ENCODE measurements at regions not wholly inside any gene's neighbourhood (a gene's known extent, or its start where the extent isn't known, plus 50 kb on each side); places are given as distances from the start of the nearest gene placed in this dataset.

GRCh38 chr11:106594751-106595351 is 423.4 kb downstream of the GUCY1A2 start:
- Histone ChIP-seq H3K27me3 (ENCODE audit: insufficient read depth, low read length) (no peaks in the 10 kb centered on the region), H3K36me3 (ENCODE audit: insufficient read depth, low read length) (no peaks in the 10 kb centered on the region), H3K4me3 (ENCODE audit: low read length) (no peak overlapping the region), H3K9me3 (ENCODE audit: low read length) (no peaks in the 10 kb centered on the region), H3K4me1 (ENCODE audit: insufficient read depth, low read length) (peaks cover 3% of the 10 kb centered on the region), H2AFZ (ENCODE audit: low read depth, low read length) (no peak overlapping the region)

GRCh38 chr11:106601684-106602297 is 416.5 kb downstream of the GUCY1A2 start:
- no peaks in the 10 kb centered on the region for H3K9me3 ChIP-seq (ENCODE audit: low read length)
- H3K4me3 ChIP-seq (ENCODE audit: low read length), result no peak overlapping the region
- H2AFZ ChIP-seq (ENCODE audit: low read depth, low read length), result no peak overlapping the region
- no peaks in the 10 kb centered on the region for H3K4me1 ChIP-seq (ENCODE audit: insufficient read depth, low read length)
- no peaks in the 10 kb centered on the region for H3K27me3 ChIP-seq (ENCODE audit: insufficient read depth, low read length)
- H3K36me3 ChIP-seq (ENCODE audit: insufficient read depth, low read length), result no peaks in the 10 kb centered on the region

GRCh38 chr11:106608677-106609076 is 409.6 kb downstream of the GUCY1A2 start:
- Histone ChIP-seq H2AFZ (ENCODE audit: low read depth, low read length) (no peak overlapping the region), H3K36me3 (ENCODE audit: insufficient read depth, low read length) (no peaks in the 10 kb centered on the region), H3K4me3 (ENCODE audit: low read length) (no peak overlapping the region), H3K9me3 (ENCODE audit: low read length) (no peaks in the 10 kb centered on the region), H3K4me1 (ENCODE audit: insufficient read depth, low read length) (no peaks in the 10 kb centered on the region), H3K27me3 (ENCODE audit: insufficient read depth, low read length) (no peaks in the 10 kb centered on the region)

DNA sequence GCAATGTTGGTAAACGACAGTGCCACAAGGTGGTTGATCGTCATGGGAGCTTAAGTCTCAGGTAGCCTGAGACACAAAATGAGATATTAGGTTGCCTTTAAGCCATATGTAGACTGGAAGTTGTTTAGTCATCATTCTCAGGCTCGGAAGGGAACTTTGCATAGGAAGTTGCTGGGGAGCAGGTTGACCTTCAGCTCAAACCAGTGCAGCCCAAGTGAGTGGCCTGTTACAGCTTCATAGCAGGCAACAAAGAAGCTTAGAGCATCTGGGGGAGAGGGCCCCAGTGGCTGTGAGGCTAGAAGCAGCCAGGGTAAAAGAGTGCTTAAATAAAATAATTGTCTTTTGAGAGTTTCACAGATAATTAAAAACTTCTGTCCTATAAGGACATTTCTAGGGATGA is 404.0 kb downstream of the GUCY1A2 start:
- Histone ChIP-seq H3K4me1 (ENCODE audit: insufficient read depth, low read length) (peaks cover 2% of the 10 kb centered on the region), H3K4me3 (ENCODE audit: low read length) (no peak overlapping the region), H3K27me3 (ENCODE audit: insufficient read depth, low read length) (no peaks in the 10 kb centered on the region), H3K9me3 (ENCODE audit: low read length) (no peaks in the 10 kb centered on the region), H3K36me3 (ENCODE audit: insufficient read depth, low read length) (no peaks in the 10 kb centered on the region), H2AFZ (ENCODE audit: low read depth, low read length) (no peak overlapping the region)

DNA sequence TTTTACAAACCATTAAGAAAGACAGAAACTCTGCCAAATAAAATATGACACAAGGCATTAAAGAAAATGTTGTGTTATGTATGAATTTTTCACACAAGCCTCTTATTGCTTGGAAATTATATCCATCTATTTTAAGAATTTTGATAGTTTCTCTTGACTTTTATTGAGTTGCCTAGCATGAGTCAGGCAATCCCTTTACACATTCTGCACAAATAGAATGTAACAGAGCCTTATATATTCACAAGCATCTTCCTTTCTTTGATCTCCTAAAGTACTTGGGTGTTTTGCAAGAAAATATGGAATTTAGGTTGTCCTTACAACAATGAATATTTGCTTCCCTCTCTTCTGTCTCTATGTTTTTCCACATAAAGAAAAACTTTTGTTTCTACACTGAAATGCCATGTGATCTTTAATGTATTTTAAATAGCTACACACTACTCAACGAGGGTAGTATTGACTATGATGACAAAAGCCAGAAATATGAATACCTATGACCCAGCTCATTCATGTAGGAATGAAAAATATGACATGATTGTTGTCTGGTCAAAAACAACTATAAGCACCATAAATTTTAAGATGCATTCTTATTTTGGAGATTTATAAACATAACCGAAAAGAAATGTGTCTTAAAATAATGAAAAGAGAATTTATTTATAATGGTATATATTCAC is 398.8 kb downstream of the GUCY1A2 start:
- H3K36me3 ChIP-seq (ENCODE audit: insufficient read depth, low read length), result no peaks in the 10 kb centered on the region
- no peak overlapping the region for H2AFZ ChIP-seq (ENCODE audit: low read depth, low read length)
- no peaks in the 10 kb centered on the region for H3K9me3 ChIP-seq (ENCODE audit: low read length)
- H3K27me3 ChIP-seq (ENCODE audit: insufficient read depth, low read length), result no peaks in the 10 kb centered on the region
- H3K4me3 ChIP-seq (ENCODE audit: low read length), result no peak overlapping the region
- peaks cover under 1% of the 10 kb centered on the region for H3K4me1 ChIP-seq (ENCODE audit: insufficient read depth, low read length)

DNA sequence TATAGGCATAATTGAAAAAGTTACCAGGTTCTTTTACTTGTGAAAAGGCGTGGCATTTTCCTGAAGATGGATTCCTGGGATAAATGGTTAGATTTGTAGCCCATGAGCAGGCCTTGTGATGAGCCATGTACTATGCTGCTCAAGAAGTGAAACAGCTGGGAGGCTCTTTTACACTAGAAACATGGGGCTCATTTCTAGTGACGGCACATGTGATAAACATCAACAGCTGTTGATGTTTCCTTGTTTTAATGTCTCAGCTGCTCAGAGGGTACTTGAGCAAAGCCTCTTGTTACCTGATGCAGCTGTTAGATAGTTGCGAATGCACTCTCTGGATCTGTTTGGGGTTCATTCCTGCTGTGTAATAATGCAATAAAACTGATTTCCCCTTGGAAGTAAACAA is 396.8 kb downstream of the GUCY1A2 start:
- Histone ChIP-seq H3K27me3 (ENCODE audit: insufficient read depth, low read length) (no peaks in the 10 kb centered on the region), H2AFZ (ENCODE audit: low read depth, low read length) (no peak overlapping the region), H3K4me3 (ENCODE audit: low read length) (no peak overlapping the region), H3K9me3 (ENCODE audit: low read length) (no peaks in the 10 kb centered on the region), H3K36me3 (ENCODE audit: insufficient read depth, low read length) (no peaks in the 10 kb centered on the region), H3K4me1 (ENCODE audit: insufficient read depth, low read length) (peaks cover 1% of the 10 kb centered on the region)
